ENCODE measurements at regions not wholly inside any gene's neighbourhood (a gene's known extent, or its start where the extent isn't known, plus 50 kb on each side); places are given as distances from the start of the nearest gene placed in this dataset.

- TF ChIP-seq CTCF (IDR thresholded peaks at IDR 0.05; ENCODE audit: borderline replicate concordance, extremely low read depth, low read length, poor library complexity, severe bottlenecking), result no peak
- TF ChIP-seq EZH2 (IDR thresholded peaks at IDR 0.05; ENCODE audit: borderline replicate concordance, low read depth, low read length, severe bottlenecking), result no peak
Measured at GRCh38 chr2:111227716-111228141, 107.0 kb downstream of the BCL2L11 start.
